HG03575 (cell line): ENCODE measurements at regions not wholly inside any gene's neighbourhood (a gene's known extent, or its start where the extent isn't known, plus 50 kb on each side); places are given as distances from the start of the nearest gene placed in this dataset.
"Not testable (repeated sequence)": the region's sequence is repeated elsewhere in the genome, so short reads cannot be mapped to it uniquely, and the experiment has no call there.

Experiments
- ATAC-seq: cut with Tn5 transposase; IDR thresholded peaks from one replicate; pipeline ENCODE4 v1.9.1; 2021; ENCODE audit not compliant: unreplicated experiment, insufficient number of reproducible peaks, low FRiP score; ENCODE audit errors: extremely low read depth

GRCh38 chr12:73973486-73973885, 564.1 kb upstream of the ATXN7L3B start:
- ATAC-seq = no peak

- no peak for ATAC-seq
Measured at GRCh38 chr12:73984552-73984951, 553.1 kb upstream of the ATXN7L3B start.

DNA sequence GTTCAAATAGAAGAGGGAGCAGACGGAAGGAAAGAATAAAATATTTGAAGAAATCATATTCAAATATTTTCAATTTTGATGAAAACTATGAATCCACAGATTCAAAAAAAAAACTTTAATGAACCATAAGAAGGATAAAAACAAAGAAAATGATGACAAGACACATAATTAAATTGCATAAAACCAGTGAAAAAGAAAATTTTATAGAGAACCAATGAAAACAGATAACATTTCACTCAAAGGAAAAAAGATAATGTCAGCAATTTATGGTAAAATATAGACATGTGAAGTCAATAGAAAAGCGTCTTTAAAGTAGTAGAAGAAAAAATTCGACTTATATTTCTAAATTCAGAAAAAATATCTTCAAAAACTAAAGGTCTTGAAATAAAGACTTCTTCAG, 546.5 kb upstream of the ATXN7L3B start:
- no peak for ATAC-seq

DNA sequence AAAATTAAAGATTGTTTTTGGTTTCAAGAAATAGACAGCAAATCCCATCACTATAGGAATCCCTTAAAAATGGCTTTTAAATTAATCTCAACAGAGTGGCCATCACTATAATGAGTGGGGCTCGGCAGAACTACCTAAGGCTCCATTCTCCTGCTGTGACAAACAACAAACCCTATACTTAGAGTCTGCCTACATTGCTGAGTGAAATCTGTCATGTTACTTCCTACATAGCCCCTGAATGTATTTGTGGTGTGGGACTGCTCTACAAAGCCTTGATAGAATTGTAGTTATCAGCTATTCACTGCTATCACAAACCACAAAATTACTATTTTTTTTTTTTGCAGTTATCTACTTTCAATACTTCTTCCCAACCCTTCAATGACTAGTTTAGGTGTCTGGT, 538.7 kb upstream of the ATXN7L3B start:
- no peak for ATAC-seq

- no peak for ATAC-seq
Measured at GRCh38 chr12:74015118-74015517, 522.5 kb upstream of the ATXN7L3B start.

DNA sequence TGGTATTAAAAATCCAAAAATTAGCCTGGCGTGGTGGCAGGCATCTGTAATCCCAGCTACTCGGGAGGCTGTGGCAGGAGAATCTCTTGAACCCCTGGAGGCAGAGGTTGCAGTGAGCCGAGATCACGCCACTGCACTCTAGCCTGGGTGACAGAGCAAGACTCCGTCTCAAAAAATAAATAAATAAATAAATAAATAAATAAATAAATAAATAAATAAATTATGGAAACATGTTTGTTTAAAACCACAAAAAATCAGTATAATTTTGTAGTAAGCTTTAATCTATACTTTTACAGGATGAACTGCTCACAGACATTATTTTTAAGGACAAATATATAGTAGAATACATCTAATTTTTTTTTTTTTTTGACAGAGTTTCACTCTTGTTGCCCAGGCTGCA, 521.3 kb upstream of the ATXN7L3B start:
- ATAC-seq = not testable (repeated sequence)

GRCh38 chr12:74018849-74019248, 518.8 kb upstream of the ATXN7L3B start:
- ATAC-seq = no peak

DNA sequence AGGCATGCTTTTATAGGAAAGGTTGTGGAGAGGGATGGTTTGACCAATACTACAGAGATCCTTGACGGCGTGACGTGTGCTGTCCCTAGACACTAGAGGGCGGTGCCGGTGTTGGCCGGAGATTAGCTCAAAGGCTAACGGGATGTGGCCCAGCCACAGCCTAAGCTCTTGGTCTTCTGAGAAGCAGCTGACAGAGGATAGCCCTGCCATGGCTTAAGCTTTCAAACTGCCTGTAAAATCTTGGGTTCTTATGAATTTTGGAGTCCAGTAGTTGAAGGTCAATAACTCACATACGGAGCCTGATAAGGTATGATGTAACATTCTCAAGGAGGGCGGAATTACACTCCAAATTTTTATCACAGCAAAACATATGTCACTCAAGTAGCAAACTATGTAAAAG, 515.7 kb upstream of the ATXN7L3B start:
- peak; percentile 93 for ATAC-seq

GRCh38 chr12:74031045-74031444, 506.6 kb upstream of the ATXN7L3B start:
- no peak for ATAC-seq

GRCh38 chr12:74033531-74033930, 504.1 kb upstream of the ATXN7L3B start:
- ATAC-seq = no peak

DNA sequence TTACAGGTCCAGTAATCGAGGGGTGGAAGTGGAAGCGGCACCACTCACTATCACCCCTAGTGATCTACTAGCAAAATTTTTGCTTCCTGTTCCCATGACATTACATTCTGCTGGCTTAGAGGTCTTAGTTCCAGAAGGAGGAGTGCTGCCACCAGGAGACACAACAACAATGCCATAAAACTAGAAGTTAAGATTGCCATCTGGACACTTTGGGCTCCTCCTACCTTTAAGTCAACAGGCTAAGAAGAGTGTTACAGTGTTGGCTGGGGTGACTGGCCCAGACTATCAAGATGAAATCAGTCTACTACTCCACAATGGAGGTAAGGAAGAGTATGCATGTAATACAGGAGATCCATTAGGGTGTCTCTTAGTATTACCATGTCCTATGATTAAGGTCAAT, 498.5 kb upstream of the ATXN7L3B start:
- not testable (repeated sequence) for ATAC-seq

DNA sequence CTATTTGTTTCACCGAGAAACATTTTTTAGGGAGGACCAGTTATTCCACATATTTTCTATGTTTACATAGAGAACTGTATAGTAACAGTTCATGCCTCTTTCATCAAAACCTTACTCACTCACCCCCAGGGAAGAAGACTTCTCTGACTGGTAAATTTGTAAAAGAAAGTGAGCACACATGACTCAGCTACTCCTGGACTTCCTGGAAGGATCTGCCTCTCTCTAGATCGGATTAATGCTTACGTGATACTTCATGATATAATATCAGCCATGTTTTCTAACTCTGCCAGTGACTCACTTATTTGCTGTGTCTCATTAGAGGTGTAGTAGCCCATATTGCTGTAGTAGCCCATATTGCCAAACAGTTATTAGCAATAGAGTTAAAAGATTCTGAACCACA, 494.3 kb upstream of the ATXN7L3B start:
- no peak for ATAC-seq

- ATAC-seq = no peak
Measured at GRCh38 chr12:74049348-74049747, 488.3 kb upstream of the ATXN7L3B start.

DNA sequence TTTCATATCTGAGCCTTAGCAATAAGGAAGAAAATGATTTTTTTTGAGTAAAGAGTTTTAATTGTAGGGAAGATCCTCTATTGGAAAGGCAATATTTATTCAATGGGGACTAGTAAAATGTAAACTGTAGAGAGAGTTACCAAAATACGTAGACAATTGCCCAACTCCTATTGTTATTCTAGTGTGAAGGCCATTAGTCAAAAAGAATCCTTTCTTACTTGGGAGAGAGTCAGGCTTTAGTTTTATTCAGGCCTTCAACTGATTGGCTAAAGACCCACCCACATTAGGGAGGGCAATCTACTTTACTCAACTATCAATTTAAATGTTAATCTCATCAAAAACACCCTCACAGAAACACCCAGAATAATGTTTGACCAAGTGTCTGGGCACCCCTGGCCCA, 485.8 kb upstream of the ATXN7L3B start:
- no peak for ATAC-seq

GRCh38 chr12:74066476-74066875, 471.2 kb upstream of the ATXN7L3B start:
- ATAC-seq = no peak

- ATAC-seq = no peak
Measured at GRCh38 chr12:74071182-74071581, 466.5 kb upstream of the ATXN7L3B start.

DNA sequence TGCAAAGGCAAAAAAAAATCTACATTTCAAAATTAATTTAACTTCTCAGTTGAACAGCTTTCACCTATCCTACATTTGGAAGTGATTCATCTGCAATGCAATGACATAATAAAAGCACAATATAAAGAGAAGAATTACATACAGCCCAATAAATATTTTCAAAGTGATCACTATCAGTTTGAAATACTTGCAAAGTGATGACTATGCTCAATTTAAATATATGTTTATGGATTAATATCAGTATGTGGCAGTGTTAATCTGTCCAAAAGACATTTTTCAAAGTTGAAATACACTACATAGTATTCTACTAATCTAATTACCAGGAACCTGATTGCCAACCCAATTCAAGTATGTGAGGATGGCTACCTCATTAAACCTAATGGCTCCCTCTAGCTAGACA, 460.7 kb upstream of the ATXN7L3B start:
- no peak for ATAC-seq

DNA sequence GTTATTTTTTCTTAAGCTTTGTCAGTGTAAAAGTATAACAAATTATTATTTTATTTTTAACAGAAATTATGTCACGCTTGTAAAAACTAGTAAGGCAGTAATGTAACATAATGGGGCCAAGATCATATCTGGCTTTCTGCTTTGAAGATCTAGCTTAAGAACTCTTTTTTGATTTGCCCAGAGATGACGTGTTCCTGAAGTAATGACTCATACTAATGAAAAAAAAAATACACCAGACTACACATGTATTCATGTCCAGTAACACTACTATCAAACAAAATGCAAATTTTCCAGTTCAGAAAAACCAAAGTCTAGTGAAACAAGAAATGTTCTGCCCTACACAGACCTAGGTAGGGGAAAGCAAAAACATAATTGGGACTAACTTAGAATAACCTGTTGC, 432.2 kb upstream of the ATXN7L3B start:
- no peak for ATAC-seq

DNA sequence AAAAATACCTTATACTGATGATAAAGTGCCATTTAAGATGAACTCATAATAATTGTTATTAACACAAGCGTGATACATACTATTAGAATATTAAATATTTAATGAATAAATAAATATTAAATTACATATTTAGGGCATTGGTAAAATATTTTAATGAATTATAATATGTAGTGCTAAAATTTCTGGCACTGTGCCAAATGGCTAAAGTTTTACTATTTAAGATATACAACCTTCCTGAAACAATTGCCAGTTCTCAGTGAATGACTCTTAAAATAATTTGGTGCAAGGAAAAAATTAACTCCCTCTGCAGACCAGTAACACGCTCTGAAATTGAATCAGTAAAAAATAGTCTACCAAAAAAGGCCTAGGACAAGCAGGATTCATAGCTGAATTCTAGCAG, 428.9 kb upstream of the ATXN7L3B start:
- ATAC-seq = no peak

DNA sequence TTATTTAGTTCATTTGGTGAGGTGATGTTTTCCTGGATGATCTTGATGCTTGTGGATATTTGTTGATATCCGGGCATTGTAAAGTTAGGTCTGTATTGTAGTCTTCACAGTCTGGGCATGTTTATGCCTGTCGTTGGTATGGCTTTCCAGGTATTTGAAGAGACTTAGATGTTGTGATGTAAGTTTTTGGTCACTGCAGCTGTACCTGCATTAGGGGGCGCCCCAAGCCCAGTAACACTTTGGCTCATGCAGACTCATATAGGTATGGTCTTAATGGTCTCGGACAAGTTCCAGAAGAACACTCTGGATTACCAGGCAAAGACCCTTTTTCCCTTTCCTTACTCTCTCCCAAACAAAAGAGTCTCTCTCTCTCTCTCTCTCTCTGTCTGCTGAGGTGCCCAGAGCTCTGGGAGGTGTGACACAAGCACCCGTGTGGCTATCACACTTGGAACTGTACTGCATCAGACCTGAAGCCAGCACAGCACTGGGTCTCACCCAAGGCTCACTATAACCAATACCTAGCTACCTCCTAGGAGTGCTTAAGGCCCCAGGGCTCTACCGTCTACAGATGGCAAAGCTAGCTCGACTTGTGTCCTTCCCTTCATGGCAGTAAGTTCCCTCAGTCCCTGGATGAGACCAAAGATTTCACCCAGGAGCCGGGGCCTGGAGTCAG, 425.8 kb upstream of the ATXN7L3B start:
- ATAC-seq = no peak

DNA sequence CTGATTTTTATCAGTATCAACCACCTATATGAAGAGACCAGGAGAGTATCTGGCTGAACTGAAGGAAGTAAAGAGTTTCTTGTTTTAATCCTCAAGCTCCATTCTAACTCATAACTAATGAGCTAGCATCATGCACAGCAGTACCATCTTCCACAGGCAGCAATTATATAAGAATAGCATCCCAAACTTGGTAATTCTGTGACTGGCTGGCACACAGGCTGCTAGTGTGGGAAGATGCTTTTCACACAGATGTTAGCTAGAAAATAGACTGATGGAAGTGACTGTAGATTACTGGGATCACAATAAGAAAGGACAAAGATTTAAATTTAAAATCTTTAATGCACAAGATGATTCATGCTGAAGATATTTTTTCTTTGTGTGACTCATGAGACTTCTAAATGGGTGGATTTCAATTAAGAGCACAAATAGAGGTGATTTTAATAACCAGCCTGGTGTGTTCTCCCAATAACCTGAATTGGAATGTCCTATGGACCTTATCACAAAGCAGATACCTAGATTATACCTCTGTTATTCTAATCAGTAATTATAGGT, 417.7 kb upstream of the ATXN7L3B start:
- no peak for ATAC-seq
